Activated CD4-positive, CD25-positive, alpha-beta regulatory T cell treated with anti-CD3 and anti-CD28 coated beads, Interleukin-2, amount 50 U/mL, for 16 hours (primary cell): ENCODE measurements at regions not wholly inside any gene's neighbourhood (a gene's known extent, or its start where the extent isn't known, plus 50 kb on each side); places are given as distances from the start of the nearest gene placed in this dataset.

Experiments used
- DNase-seq: peaks from one replicate; pipeline ENCODE4 v3.0.0-alpha.2; 2020; ENCODE audit warnings: low read depth, low spot score

GRCh38 chr2:128720080-128721022 is 401.7 kb upstream of the HS6ST1 start:
- DNase-seq = no peak

- DNase-seq = no peak
Observed at GRCh38 chr2:128721096-128721495, 402.4 kb upstream of the HS6ST1 start.

- no peak for DNase-seq
Observed at GRCh38 chr2:128722489-128722888, 403.8 kb upstream of the HS6ST1 start.

- DNase-seq = no peak
Observed at GRCh38 chr2:128724547-128724946, 405.9 kb upstream of the HS6ST1 start.

- no peak for DNase-seq
Observed at GRCh38 chr2:128724972-128725371, 406.3 kb upstream of the HS6ST1 start.

GRCh38 chr2:128726236-128726635 is 407.6 kb upstream of the HS6ST1 start:
- no peak for DNase-seq

GRCh38 chr2:128726911-128727310 is 408.2 kb upstream of the HS6ST1 start:
- DNase-seq = no peak

GRCh38 chr2:128727404-128727803 is 408.7 kb upstream of the HS6ST1 start:
- no peak for DNase-seq

- no peak for DNase-seq
Observed at GRCh38 chr2:128727914-128728313, 409.2 kb upstream of the HS6ST1 start.

- no peak for DNase-seq
Observed at GRCh38 chr2:128729051-128729450, 410.4 kb upstream of the HS6ST1 start.

GRCh38 chr2:128731994-128732650 is 413.5 kb upstream of the HS6ST1 start:
- DNase-seq = no peak

GRCh38 chr2:128732976-128733431 is 414.3 kb upstream of the HS6ST1 start:
- DNase-seq = no peak

- DNase-seq = no peak
Observed at GRCh38 chr2:128733450-128733849, 414.8 kb upstream of the HS6ST1 start.

- no peak for DNase-seq
Observed at GRCh38 chr2:128734521-128735295, 416.0 kb upstream of the HS6ST1 start.

- no peak for DNase-seq
Observed at GRCh38 chr2:128735296-128735960, 416.8 kb upstream of the HS6ST1 start.

GRCh38 chr2:128736046-128736688 is 417.5 kb upstream of the HS6ST1 start:
- no peak for DNase-seq

- no peak for DNase-seq
Observed at GRCh38 chr2:128736689-128737545, 418.2 kb upstream of the HS6ST1 start.

GRCh38 chr2:128737546-128737826 is 418.8 kb upstream of the HS6ST1 start:
- no peak for DNase-seq

GRCh38 chr2:128738446-128739110 is 419.9 kb upstream of the HS6ST1 start:
- no peak for DNase-seq

GRCh38 chr2:128742467-128742866 is 423.8 kb upstream of the HS6ST1 start:
- no peak for DNase-seq
